H9 (cell line): ENCODE measurements at regions not wholly inside any gene's neighbourhood (a gene's known extent, or its start where the extent isn't known, plus 50 kb on each side); places are given as distances from the start of the nearest gene placed in this dataset.

Experiments
- DNase-seq: peaks from one replicate; pipeline ENCODE4 v3.0.0-alpha.2; 2017
- H2AFZ ChIP-seq: one replicate; pipeline ENCODE4 v1.6.1; 2013; ENCODE audit warnings: mild to moderate bottlenecking, low read length, control low read depth, moderate library complexity
- H2AK5ac ChIP-seq: 2 replicates; pipeline ENCODE4 v1.6.1; 2013; ENCODE audit warnings: low read length, control low read depth, mixed read lengths; ENCODE audit not compliant: insufficient read length
- H2BK120ac ChIP-seq: one replicate; pipeline ENCODE4 v1.6.1; 2013; ENCODE audit warnings: low read depth, mild to moderate bottlenecking, low read length, control low read depth, inconsistent platforms; ENCODE audit not compliant: poor library complexity, severe bottlenecking
- H2BK12ac ChIP-seq: 2 replicates; pipeline ENCODE4 v1.6.1; 2013; ENCODE audit warnings: low read length, control low read depth, mixed read lengths, low read depth; ENCODE audit not compliant: insufficient read length
- H2BK15ac ChIP-seq: 2 replicates; pipeline ENCODE4 v1.6.1; 2013; ENCODE audit warnings: low read depth, low read length, control low read depth
- H2BK20ac ChIP-seq: one replicate; pipeline ENCODE4 v1.6.1; 2013; ENCODE audit warnings: low read depth, mild to moderate bottlenecking, low read length, control low read depth, inconsistent platforms; ENCODE audit not compliant: poor library complexity, severe bottlenecking
- H2BK5ac ChIP-seq: 2 replicates; pipeline ENCODE4 v1.6.1; 2013; ENCODE audit warnings: low read length, control low read depth, mixed read lengths; ENCODE audit not compliant: insufficient read length
- H3K14ac ChIP-seq: 2 replicates; pipeline ENCODE4 v1.6.1; 2013; ENCODE audit warnings: low read length, control low read depth; ENCODE audit not compliant: insufficient read depth
- H3K18ac ChIP-seq: 2 replicates; pipeline ENCODE4 v1.6.1; 2013; ENCODE audit warnings: low read depth, mild to moderate bottlenecking, mixed read lengths, low read length, control low read depth; ENCODE audit not compliant: insufficient read length
- H3K23ac ChIP-seq: 2 replicates; pipeline ENCODE4 v1.6.1; 2013; ENCODE audit warnings: low read length, control low read depth, mixed read lengths, low read depth; ENCODE audit not compliant: insufficient read length
- H3K23me2 ChIP-seq: 2 replicates; pipeline ENCODE4 v1.6.1; 2013; ENCODE audit warnings: low read depth, mild to moderate bottlenecking, mixed read lengths, low read length, control low read depth; ENCODE audit not compliant: insufficient read length, poor library complexity, severe bottlenecking
- H3K27ac ChIP-seq: 2 replicates; pipeline ENCODE4 v1.5.1; 2013; ENCODE audit warnings: low read length, control low read depth, mixed read lengths, low read depth; ENCODE audit not compliant: insufficient read length
- H3K27me3 ChIP-seq: 2 replicates; pipeline ENCODE4 v1.6.1; 2013; ENCODE audit warnings: low read length, control low read depth, inconsistent platforms; ENCODE audit not compliant: insufficient read depth
- H3K4ac ChIP-seq: 2 replicates; pipeline ENCODE4 v1.6.1; 2013; ENCODE audit warnings: low read depth, mild to moderate bottlenecking, control low read depth, inconsistent platforms, low read length, moderate library complexity
- H3K4me1 ChIP-seq: 2 replicates; pipeline ENCODE4 v1.6.1; 2013; ENCODE audit warnings: low read length, control low read depth, inconsistent platforms; ENCODE audit not compliant: insufficient read depth
- H3K4me2 ChIP-seq: 2 replicates; pipeline ENCODE4 v1.6.1; 2013; ENCODE audit warnings: low read length, control low read depth, mixed read lengths; ENCODE audit not compliant: insufficient read length, insufficient read depth
- H3K56ac ChIP-seq: 2 replicates; pipeline ENCODE4 v1.6.1; 2013; ENCODE audit warnings: low read depth, mild to moderate bottlenecking, mixed read lengths, low read length, control low read depth; ENCODE audit not compliant: insufficient read length
- H3K79me1 ChIP-seq: 2 replicates; pipeline ENCODE4 v1.6.1; 2013; ENCODE audit warnings: low read depth, mild to moderate bottlenecking, moderate library complexity, low read length, control low read depth, inconsistent platforms; ENCODE audit not compliant: insufficient read depth, poor library complexity, severe bottlenecking
- H3K79me2 ChIP-seq: 2 replicates; pipeline ENCODE4 v1.6.1; 2013; ENCODE audit warnings: low read length, control low read depth, inconsistent platforms; ENCODE audit not compliant: insufficient read depth
- H3K9ac ChIP-seq: 2 replicates; pipeline ENCODE4 v1.6.1; 2013; ENCODE audit warnings: low read length, control low read depth, mixed read lengths; ENCODE audit not compliant: insufficient read length; ENCODE audit errors: extremely low read depth
- H3K9me3 ChIP-seq: one replicate; pipeline ENCODE4 v1.6.1; 2013; ENCODE audit warnings: low read depth, low read length, inconsistent platforms; ENCODE audit not compliant: control insufficient read depth
- H3T11ph ChIP-seq: one replicate; pipeline ENCODE4 v1.6.1; 2013; ENCODE audit warnings: mild to moderate bottlenecking, low read length, control low read depth, inconsistent platforms
- H4K20me1 ChIP-seq: one replicate; pipeline ENCODE4 v1.6.1; 2013; ENCODE audit not compliant: control insufficient read depth, insufficient read length, insufficient read depth
- H4K5ac ChIP-seq: 2 replicates; pipeline ENCODE4 v1.6.1; 2013; ENCODE audit warnings: low read depth, mild to moderate bottlenecking, mixed read lengths, low read length, control low read depth; ENCODE audit not compliant: insufficient read length
- H4K8ac ChIP-seq: replicated peaks from 2 replicates; pipeline ENCODE4 v1.6.1; 2013; ENCODE audit warnings: low read length, control low read depth, mixed read lengths, low read depth; ENCODE audit not compliant: insufficient read length
- H4K91ac ChIP-seq: 2 replicates; pipeline ENCODE4 v1.6.1; 2013; ENCODE audit warnings: low read depth, mild to moderate bottlenecking, moderate library complexity, mixed read lengths, low read length, control low read depth; ENCODE audit not compliant: insufficient read length
- H3K27ac Mint-ChIP-seq, 3 experiments: 2 replicates in 2 of 3; 3 replicates in 1 of 3; pipeline ENCODE4 v1.8.0; 2020 to 2021; ENCODE audit warnings: mixed read lengths in 3 of 3, mild to moderate bottlenecking in 1 of 3, moderate library complexity in 1 of 3
- H3K27me3 Mint-ChIP-seq: 2 replicates; pipeline ENCODE4 v1.8.0; 2021; ENCODE audit warnings: low read depth, mild to moderate bottlenecking, moderate library complexity, mixed read lengths
- H3K36me3 Mint-ChIP-seq, 3 experiments: 2 replicates in 2 of 3; 3 replicates in 1 of 3; pipeline ENCODE4 v1.8.0; 2020 to 2021; ENCODE audit warnings: low read depth in 3 of 3, mixed read lengths in 3 of 3; ENCODE audit not compliant: insufficient read depth in 1 of 3
- H3K4me1 Mint-ChIP-seq, 2 experiments: 2 replicates each; pipeline ENCODE4 v1.8.0; 2020; ENCODE audit warnings: mixed read lengths in 2 of 2
- H3K4me3 Mint-ChIP-seq, 2 experiments: 2 replicates in 1 of 2; 3 replicates in 1 of 2; pipeline ENCODE4 v1.8.0; 2020 to 2021; ENCODE audit warnings: mild to moderate bottlenecking in 2 of 2, mixed read lengths in 2 of 2, moderate library complexity in 1 of 2
- H3K9me3 Mint-ChIP-seq, 2 experiments: 2 replicates in 1 of 2; 3 replicates in 1 of 2; pipeline ENCODE4 v1.8.0; 2020; ENCODE audit warnings: mild to moderate bottlenecking in 2 of 2, mixed read lengths in 2 of 2, moderate library complexity in 1 of 2
- WGBS: extraction: QIAGEN DNeasy Blood & Tissue Kit; methylation state at CpG from one replicate; pipeline ENCODE4 v1.1.7; 2013; ENCODE audit warnings: missing lambda C conversion rate, low lambda C conversion rate, mixed read lengths; ENCODE audit not compliant: insufficient read length; ENCODE audit errors: extremely low coverage; 5-methylcytosine and 5-hydroxymethylcytosine counted together
- TF ChIP-seq, protein P1 (sequence below): fragments of 200-600 bp; sonication (generic); conservative IDR thresholded peaks from 3 replicates; pipeline ENCODE4 v1.8.0; 2021; ENCODE audit warnings: antibody characterized with exemption, mild to moderate bottlenecking

DNA sequence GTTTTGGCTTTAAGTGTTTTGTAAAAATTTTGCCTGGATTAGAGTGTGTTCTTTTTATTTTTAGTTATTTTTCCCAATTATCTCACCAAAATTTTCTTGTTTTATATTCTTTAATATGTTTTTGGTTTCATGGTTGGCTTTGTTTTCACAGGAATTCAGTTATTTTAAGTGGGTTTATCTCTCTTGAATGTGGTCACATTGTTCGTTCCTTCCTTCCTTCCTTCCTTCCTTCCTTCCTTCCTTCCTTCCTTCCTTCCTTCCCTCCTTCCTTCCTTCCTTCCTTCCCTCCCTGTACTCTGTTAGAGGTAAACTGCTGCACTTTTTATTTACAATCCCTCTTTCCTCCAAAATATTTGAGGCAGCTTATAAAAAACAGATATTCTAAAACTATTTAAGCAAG is 672.9 kb upstream of the CITED2 start:
- Histone ChIP-seq H2BK15ac (no peak overlapping the region), H3K27me3 (no peaks in the 10 kb centered on the region), H3T11ph (no peak overlapping the region), H3K14ac (no peak overlapping the region), H3K79me1 (no peaks in the 10 kb centered on the region), H4K91ac (no peak overlapping the region), H4K5ac (no peak overlapping the region), H2BK20ac (no peak overlapping the region), H3K79me2 (no peaks in the 10 kb centered on the region), H2BK120ac (no peak overlapping the region), H3K56ac (no peak overlapping the region), H3K9me3 (no peaks in the 10 kb centered on the region), H2BK12ac (no peak overlapping the region), H3K9ac (no peak overlapping the region), H3K4me1 (peaks cover 15% of the 10 kb centered on the region; the same call in 1 of the 2 replicates), H3K4ac (no peak overlapping the region), H2AFZ (no peak overlapping the region), H3K4me2 (no peak overlapping the region), H3K23me2 (no peaks in the 10 kb centered on the region), H3K27ac (no peak overlapping the region), H4K8ac (no peak overlapping the region), H2AK5ac (no peak overlapping the region), H4K20me1 (no peaks in the 10 kb centered on the region), H2BK5ac (no peak overlapping the region), H3K18ac (no peak overlapping the region), H3K23ac (no peak overlapping the region)
- TF ChIP-seq, protein P1, sequence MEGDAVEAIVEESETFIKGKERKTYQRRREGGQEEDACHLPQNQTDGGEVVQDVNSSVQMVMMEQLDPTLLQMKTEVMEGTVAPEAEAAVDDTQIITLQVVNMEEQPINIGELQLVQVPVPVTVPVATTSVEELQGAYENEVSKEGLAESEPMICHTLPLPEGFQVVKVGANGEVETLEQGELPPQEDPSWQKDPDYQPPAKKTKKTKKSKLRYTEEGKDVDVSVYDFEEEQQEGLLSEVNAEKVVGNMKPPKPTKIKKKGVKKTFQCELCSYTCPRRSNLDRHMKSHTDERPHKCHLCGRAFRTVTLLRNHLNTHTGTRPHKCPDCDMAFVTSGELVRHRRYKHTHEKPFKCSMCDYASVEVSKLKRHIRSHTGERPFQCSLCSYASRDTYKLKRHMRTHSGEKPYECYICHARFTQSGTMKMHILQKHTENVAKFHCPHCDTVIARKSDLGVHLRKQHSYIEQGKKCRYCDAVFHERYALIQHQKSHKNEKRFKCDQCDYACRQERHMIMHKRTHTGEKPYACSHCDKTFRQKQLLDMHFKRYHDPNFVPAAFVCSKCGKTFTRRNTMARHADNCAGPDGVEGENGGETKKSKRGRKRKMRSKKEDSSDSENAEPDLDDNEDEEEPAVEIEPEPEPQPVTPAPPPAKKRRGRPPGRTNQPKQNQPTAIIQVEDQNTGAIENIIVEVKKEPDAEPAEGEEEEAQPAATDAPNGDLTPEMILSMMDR: no peak
- WGBS: no CpG with 5 or more reads among the region's 1 CpG
- H3K27me3 Mint-ChIP-seq: no peaks in the 10 kb centered on the region
- DNase-seq: no peak
- no peak overlapping the region for H3K27ac Mint-ChIP-seq
- peaks cover 31 to 37% of the 10 kb centered on the region in 2 experiments for H3K4me1 Mint-ChIP-seq
- no peaks in the 10 kb centered on the region for H3K36me3 Mint-ChIP-seq
- no peak overlapping the region for H3K4me3 Mint-ChIP-seq
- H3K9me3 Mint-ChIP-seq: peaks cover 0 to 2% of the 10 kb centered on the region in 2 experiments; a peak in 1 of 5 replicates
